GM23248 (cell line): ENCODE measurements at regions not wholly inside any gene's neighbourhood (a gene's known extent, or its start where the extent isn't known, plus 50 kb on each side); places are given as distances from the start of the nearest gene placed in this dataset.

Experiments used
- EZH2 ChIP-seq: fragments of 200-600 bp; sonication (generic); IDR thresholded peaks from 2 replicates; pipeline ENCODE4 v1.6.1; 2018; ENCODE audit warnings: antibody characterized with exemption, mild to moderate bottlenecking; ENCODE audit not compliant: insufficient read depth, poor library complexity, severe bottlenecking
- EZH2phosphoT487 ChIP-seq: fragments of 200-600 bp; sonication (generic); IDR thresholded peaks from 2 replicates; pipeline ENCODE4 v1.6.1; 2018; ENCODE audit warnings: antibody characterized with exemption, moderate library complexity, mild to moderate bottlenecking, low read depth; ENCODE audit not compliant: insufficient read depth

- TF ChIP-seq EZH2 (no peak), EZH2phosphoT487 (no peak)
These were observed 65.1 kb upstream of the KDM8 start for GRCh38 chr16:27138257-27138656.
